ENCODE measurements at regions not wholly inside any gene's neighbourhood (a gene's known extent, or its start where the extent isn't known, plus 50 kb on each side); places are given as distances from the start of the nearest gene placed in this dataset.

DNA sequence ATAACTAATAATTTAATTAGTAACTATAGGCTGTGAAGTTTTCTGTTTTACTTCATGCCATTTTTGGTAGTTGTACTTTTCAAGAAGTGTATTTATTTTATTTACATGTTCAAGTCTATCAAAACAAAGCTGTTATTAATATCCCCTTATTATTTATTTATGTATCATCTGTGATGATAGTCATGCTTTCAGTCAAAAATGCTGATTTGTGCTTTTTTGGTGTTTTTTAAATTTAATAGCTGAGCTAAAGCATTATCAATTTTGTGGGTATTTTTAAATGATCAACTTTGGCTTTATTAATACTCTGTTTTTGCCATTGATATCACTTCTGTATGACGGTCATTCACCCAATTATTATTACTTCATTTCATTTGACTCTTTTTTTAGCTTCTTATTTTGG, 1229.2 kb upstream of the CADM2 start:
- Mint-ChIP-seq H3K27ac (no peak overlapping the region), H3K4me3 (no peak overlapping the region)

DNA sequence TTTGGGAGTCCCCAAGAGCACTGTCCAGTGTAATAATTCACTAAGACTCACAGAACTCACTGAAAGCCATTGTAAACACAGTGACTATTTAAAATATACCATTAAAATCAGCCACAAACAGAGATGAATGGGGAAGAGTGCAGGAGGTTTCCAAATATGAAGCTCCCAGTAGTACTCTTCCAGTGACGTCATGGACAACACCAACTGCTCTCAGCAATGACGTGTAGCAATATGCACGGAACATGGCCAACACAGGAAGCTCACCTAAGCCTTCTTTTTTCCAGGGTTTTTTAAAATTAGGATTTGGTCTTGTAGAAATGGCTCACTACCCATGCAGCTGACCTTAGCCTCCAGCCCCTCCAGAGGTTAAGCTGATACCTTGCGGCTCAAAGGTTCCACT, 1224.1 kb upstream of the CADM2 start:
- intact Hi-C loops (cut with micrococcal nuclease), result no loop called here
- Mint-ChIP-seq H3K4me3 (no peak overlapping the region), H3K36me3 (ENCODE audit: low read depth) (no peaks in the 10 kb centered on the region)

More for the DNA sequence above, 1229.2 kb upstream of the CADM2 start:
- Mint-ChIP-seq H3K27me3 (no peaks in the 10 kb centered on the region), H3K9me3 (no peaks in the 10 kb centered on the region), H3K4me1 (no peaks in the 10 kb centered on the region), H3K36me3 (ENCODE audit: low read depth) (no peaks in the 10 kb centered on the region)
- intact Hi-C loops (cut with micrococcal nuclease), result no loop called here
- DNase-seq, result no peak

DNA sequence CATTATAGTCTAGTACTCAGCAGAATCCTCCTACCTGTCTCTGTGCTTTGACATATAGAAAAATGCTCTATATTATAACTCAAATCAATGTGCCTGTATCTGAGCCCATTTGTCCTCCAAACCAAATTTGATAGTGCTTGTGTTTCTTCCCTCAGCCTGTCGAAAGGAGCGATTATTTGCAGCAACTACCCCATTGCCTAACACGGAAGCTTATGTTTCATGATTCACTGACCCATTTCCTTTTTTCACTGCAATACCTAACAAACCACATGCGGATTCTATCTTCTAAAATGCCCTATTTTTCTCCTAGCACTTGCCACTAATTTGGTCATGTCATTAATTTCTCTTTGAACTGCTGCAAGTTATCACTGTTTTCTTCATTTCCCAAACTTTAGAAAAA, 1220.6 kb upstream of the CADM2 start:
- intact Hi-C loops (cut with micrococcal nuclease), result no loop called here
- DNase-seq, result no peak
- Mint-ChIP-seq H3K9me3 (no peaks in the 10 kb centered on the region), H3K27me3 (no peaks in the 10 kb centered on the region), H3K27ac (no peak overlapping the region), H3K36me3 (ENCODE audit: low read depth) (no peaks in the 10 kb centered on the region), H3K4me1 (no peaks in the 10 kb centered on the region), H3K4me3 (no peak overlapping the region)

More for the DNA sequence above, 1224.1 kb upstream of the CADM2 start:
- H3K27ac Mint-ChIP-seq, result no peak overlapping the region
- H3K4me1 Mint-ChIP-seq, result no peaks in the 10 kb centered on the region
- no peak for DNase-seq
- no peaks in the 10 kb centered on the region for H3K27me3 Mint-ChIP-seq
- H3K9me3 Mint-ChIP-seq, result no peaks in the 10 kb centered on the region

DNA sequence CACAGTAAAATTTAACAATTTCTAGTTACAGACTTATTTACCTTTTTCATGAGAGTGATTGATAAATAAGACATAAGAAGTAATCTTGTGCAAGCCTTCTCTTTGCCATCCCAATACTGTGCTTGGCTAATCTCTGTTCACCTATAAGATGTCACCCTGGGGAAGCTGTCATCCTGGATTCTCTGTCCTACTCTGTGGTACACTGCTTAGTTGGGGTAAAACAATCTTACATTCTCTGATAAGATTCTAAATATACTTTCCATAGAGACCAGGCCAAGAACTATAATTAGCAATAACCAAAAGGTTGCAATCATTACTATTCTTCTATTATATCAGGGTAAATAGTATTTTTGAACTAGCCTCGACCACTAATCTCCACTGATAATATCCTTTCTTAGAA, 1218.3 kb upstream of the CADM2 start:
- Mint-ChIP-seq H3K27me3 (no peaks in the 10 kb centered on the region), H3K27ac (no peak overlapping the region), H3K4me3 (no peak overlapping the region), H3K4me1 (no peaks in the 10 kb centered on the region), H3K36me3 (ENCODE audit: low read depth) (no peaks in the 10 kb centered on the region), H3K9me3 (no peaks in the 10 kb centered on the region)
- no peak for DNase-seq
- intact Hi-C loops (cut with micrococcal nuclease), result no loop called here

DNA sequence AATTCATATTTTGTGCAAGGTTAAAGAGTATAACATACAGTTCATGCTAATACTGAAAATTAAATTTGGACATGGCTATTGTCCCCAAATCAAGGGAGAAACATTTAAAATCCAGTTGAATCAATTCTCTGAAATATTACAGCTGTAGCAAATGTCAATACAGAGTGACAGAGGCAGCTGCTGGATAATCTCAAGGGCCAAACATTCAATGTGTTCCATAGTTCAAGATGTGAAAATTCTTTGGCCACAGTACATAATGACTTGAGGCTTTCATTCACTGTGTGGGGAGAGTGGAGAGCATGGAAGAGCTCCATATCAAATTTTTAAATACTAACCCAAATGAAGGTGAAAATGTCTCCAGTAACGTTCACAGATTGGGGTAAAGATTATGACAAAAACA, 1192.8 kb upstream of the CADM2 start:
- Mint-ChIP-seq H3K27me3 (no peaks in the 10 kb centered on the region), H3K9me3 (no peaks in the 10 kb centered on the region), H3K4me1 (no peaks in the 10 kb centered on the region), H3K36me3 (ENCODE audit: low read depth) (no peaks in the 10 kb centered on the region), H3K27ac (no peak overlapping the region), H3K4me3 (no peak overlapping the region)
- intact Hi-C loops (cut with micrococcal nuclease), result no loop called here
- DNase-seq, result no peak

DNA sequence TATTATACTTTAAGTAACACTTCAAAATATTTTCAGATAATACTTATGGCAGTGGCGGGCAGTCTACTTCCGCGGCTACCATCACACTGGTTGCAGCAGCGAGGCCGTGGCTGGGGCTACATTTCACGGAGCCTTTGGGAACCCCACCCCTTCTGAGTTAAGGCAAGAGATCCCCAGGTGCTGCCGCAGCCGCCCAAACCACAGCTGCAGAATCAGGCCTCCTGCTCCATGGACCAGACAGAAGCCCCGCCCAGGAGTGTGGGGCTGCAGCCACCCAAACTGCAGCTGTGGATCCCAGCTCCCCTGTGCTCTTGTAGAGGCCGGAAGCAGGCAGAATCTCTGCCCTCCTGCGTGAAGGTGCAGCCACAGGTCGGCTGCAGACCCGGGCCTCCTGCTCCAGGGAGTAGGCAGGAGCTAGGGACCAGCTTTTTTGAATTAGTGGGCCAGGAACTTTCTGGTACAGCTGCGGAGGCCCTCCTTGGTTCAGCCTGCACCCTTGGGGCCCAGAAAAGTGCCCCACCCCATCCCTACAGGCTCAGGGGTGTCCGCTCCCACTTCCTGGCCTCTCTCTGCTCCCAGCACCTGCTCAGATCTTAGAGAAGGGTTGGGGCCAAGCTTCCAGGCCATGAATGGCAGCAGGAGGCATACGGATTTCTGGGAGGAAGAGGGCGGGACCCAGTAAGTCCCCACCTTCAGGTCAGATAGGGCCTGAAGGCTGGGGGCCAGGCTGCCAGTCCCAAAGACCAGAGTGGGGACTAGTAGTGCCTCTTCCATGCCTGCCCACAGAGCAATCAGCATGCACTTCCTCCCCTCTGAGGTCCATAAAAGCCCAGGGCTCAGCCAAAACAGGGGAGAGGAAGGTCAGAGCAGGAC, 1188.8 kb upstream of the CADM2 start:
- H3K27ac Mint-ChIP-seq, result no peak overlapping the region
- no peaks in the 10 kb centered on the region for H3K27me3 Mint-ChIP-seq
- DNase-seq, result no peak
- intact Hi-C loops (cut with micrococcal nuclease), result no loop called here
- no peaks in the 10 kb centered on the region for H3K4me1 Mint-ChIP-seq
- H3K4me3 Mint-ChIP-seq, result no peak overlapping the region
- no peaks in the 10 kb centered on the region for H3K36me3 Mint-ChIP-seq (ENCODE audit: low read depth)
- peaks cover 3% of the 10 kb centered on the region for H3K9me3 Mint-ChIP-seq

DNA sequence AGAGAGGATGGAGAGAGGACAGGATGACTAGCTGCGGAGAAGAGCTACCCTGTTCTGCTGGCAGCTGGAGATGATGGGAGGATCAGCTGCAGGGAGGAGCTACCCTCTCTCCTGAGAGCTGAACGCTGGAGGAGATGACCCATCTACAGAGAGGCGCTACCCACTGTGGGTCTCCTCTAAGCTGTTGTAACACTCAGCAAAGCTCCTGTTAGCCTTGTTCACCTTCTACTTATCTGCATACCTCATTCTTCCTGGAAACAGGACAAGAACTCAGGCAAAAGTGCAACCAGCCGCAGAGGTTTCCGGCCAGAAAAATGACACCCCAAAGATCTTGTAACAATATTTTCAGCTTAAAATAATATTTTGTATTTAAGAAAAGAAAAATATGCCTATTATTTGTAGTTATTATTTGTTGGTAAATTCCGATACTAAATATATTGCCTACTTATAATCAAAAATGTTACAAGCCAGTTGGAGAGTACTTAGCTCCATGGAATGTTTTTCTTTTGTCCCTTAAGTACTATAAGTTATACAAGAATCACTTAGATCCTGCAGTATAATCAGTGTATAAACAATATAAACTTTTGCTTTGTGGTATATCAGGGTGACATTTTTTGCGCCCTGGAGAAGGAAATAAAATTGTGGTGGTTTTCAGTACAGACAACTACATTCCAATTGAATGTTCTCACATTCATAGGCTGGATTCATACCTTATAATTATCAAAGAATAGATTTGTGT, 1188.0 kb upstream of the CADM2 start:
- Mint-ChIP-seq H3K36me3 (ENCODE audit: low read depth) (no peaks in the 10 kb centered on the region), H3K27ac (no peak overlapping the region), H3K4me3 (no peak overlapping the region), H3K27me3 (no peaks in the 10 kb centered on the region), H3K9me3 (peaks cover 3% of the 10 kb centered on the region), H3K4me1 (no peaks in the 10 kb centered on the region)
- no peak for DNase-seq
- intact Hi-C loops (cut with micrococcal nuclease), result no loop called here

DNA sequence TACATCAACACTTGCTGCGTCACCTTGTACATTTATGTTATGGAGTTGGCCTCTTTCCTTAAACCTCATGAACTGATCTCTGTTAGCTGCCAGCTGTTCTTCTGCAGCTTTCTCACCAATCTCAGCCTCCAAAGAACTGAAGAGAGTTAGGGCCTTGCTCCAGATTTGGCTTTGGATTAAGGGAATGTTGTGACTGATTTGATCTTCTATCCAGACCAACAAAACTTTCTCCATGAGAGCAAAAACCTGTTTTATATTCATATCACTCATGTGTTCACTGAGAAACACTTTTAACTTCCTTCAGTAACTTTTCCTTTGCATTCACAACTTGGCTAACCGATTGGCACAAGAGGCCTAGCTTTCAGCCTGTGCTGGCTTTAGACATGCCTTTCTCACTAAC, 1156.0 kb upstream of the CADM2 start:
- no peaks in the 10 kb centered on the region for H3K27me3 Mint-ChIP-seq
- H3K9me3 Mint-ChIP-seq, result no peaks in the 10 kb centered on the region
- no peak for DNase-seq
- H3K4me1 Mint-ChIP-seq, result no peaks in the 10 kb centered on the region
- intact Hi-C loops (cut with micrococcal nuclease), result no loop called here
- no peak overlapping the region for H3K27ac Mint-ChIP-seq
- no peak overlapping the region for H3K4me3 Mint-ChIP-seq
- H3K36me3 Mint-ChIP-seq (ENCODE audit: low read depth), result no peaks in the 10 kb centered on the region

DNA sequence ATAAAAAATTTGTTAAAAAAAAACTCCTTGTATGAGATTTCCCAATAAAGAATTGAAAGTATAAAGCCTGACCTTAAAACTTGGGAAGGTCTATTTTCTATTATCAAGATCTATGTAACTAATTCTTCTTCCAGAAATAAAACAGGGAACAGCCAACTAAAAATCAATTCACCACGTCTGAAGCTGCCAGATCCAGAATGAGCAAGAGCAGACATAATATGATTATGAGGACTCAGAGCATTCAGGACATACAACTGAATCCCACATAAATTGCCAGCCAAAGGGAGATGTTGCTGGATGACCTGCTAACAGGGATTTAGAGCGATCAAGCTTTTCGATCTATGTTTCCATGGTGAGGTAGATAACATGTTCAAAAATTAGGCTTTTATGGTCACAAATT, 1151.3 kb upstream of the CADM2 start:
- H3K27me3 Mint-ChIP-seq, result no peaks in the 10 kb centered on the region
- intact Hi-C loops (cut with micrococcal nuclease), result no loop called here
- no peaks in the 10 kb centered on the region for H3K36me3 Mint-ChIP-seq (ENCODE audit: low read depth)
- H3K27ac Mint-ChIP-seq, result no peak overlapping the region
- H3K9me3 Mint-ChIP-seq, result peaks cover 6% of the 10 kb centered on the region
- no peaks in the 10 kb centered on the region for H3K4me1 Mint-ChIP-seq
- no peak for DNase-seq
- H3K4me3 Mint-ChIP-seq, result no peak overlapping the region

DNA sequence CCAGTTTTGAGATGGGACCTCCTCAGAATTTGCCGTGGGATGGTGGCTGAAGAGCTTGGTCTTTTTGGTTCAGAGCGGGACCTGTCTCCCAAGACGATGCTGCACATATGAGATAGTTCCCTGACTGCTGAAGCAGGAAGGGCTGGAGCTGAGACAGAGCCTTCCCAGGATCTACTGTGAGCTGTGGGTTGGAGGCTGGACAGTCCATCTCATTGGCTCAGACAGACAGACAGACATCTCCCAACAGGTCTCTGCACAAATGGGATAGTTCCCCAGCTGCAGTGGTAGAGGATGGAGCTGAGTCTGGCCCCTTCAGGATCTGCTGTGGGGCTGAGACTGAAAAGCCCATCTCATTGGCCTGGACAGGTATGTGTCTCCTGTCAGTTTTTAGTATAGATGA, 1145.6 kb upstream of the CADM2 start:
- intact Hi-C loops (cut with micrococcal nuclease), result no loop called here
- Mint-ChIP-seq H3K27ac (no peak overlapping the region), H3K36me3 (ENCODE audit: low read depth) (no peaks in the 10 kb centered on the region), H3K4me3 (no peak overlapping the region), H3K4me1 (no peaks in the 10 kb centered on the region), H3K27me3 (no peaks in the 10 kb centered on the region), H3K9me3 (peaks cover 13% of the 10 kb centered on the region)
- no peak for DNase-seq

DNA sequence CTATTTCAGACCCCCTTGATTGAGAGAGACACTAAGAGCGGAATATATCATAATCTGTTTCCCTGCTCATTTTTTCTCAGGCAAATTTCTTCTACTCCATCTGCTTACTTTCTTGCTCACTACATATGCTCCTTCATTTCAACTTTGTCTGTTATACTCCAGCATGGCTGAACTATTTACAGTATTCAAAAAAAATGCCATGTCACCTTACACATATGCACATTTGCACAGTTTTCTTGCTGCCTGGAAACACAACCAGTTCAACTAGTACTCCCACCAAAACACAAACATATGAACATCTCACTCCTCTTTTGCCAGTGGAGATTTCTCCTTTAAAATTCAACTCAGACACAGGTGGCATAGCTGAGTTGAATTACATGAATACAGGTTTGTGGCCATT, 1142.1 kb upstream of the CADM2 start:
- no peak overlapping the region for H3K27ac Mint-ChIP-seq
- H3K4me3 Mint-ChIP-seq, result no peak overlapping the region
- no peaks in the 10 kb centered on the region for H3K27me3 Mint-ChIP-seq
- intact Hi-C loops (cut with micrococcal nuclease), result no loop called here
- peaks cover 11% of the 10 kb centered on the region for H3K9me3 Mint-ChIP-seq
- no peaks in the 10 kb centered on the region for H3K4me1 Mint-ChIP-seq
- H3K36me3 Mint-ChIP-seq (ENCODE audit: low read depth), result no peaks in the 10 kb centered on the region
- no peak for DNase-seq

DNA sequence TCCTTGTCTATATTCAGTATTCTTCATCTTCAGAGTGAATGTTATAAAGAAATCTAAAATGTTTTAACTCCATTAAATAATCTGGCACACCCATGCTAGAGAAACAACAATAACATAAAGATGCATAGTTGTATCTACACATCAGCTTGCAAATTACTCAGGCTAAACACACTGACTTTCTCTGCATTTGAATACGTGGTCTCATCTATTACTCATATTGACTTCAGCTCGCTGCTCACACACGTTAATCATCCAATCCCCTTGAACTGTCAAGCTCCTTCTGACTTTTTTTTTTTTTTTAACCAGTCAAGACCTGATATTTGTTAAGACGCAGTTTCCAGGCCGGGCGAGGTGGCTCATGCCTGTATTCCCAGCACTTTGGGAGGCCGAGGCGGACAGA, 1137.3 kb upstream of the CADM2 start:
- no peak overlapping the region for H3K4me3 Mint-ChIP-seq
- no peaks in the 10 kb centered on the region for H3K36me3 Mint-ChIP-seq (ENCODE audit: low read depth)
- H3K9me3 Mint-ChIP-seq, result peaks cover 3% of the 10 kb centered on the region
- no peak for DNase-seq
- intact Hi-C loops (cut with micrococcal nuclease), result no loop called here
- H3K27me3 Mint-ChIP-seq, result no peaks in the 10 kb centered on the region
- no peak overlapping the region for H3K27ac Mint-ChIP-seq
- H3K4me1 Mint-ChIP-seq, result no peaks in the 10 kb centered on the region

DNA sequence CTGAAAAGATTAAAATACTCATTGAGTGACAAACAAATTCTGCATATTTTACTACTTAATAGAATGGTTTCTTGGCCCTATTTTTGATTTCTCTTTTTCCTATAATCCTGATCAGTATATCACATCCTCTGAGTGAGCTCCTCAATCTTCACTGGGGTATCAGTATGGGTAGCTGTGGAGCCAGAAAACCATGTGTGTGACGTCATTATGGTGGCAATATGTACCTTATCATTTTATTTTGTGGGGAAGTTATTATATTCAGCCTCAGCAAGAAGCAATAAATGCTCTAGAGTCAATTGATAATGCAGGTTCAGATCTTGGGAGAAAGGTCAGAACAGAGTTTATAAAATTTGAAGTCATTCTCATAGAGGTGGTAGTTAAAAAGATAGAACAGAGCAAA, 1135.7 kb upstream of the CADM2 start:
- intact Hi-C loops (cut with micrococcal nuclease), result no loop called here
- Mint-ChIP-seq H3K9me3 (peaks cover 3% of the 10 kb centered on the region), H3K36me3 (ENCODE audit: low read depth) (no peaks in the 10 kb centered on the region), H3K27me3 (no peaks in the 10 kb centered on the region), H3K4me1 (no peaks in the 10 kb centered on the region), H3K4me3 (no peak overlapping the region), H3K27ac (no peak overlapping the region)
- no peak for DNase-seq

DNA sequence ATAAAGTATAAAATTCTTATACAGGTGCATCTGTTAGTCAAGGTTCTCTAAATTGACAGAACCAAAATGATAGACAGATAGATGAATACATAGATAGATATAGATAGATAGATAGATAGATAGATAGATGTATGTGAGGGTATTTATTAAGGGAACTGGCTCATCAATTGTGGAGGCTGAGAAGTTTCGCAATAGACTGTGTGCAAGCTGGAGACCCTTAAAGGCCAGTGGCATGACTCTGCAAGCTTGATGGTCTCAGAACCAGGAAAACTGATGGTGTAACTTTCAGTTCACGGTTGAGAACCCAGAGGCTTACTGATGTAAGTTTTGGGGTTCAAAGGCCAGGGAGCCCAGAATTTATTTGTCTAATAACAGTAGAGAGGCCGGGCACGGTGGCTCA, 1123.7 kb upstream of the CADM2 start:
- H3K4me1 Mint-ChIP-seq, result no peaks in the 10 kb centered on the region
- no peaks in the 10 kb centered on the region for H3K27me3 Mint-ChIP-seq
- H3K36me3 Mint-ChIP-seq (ENCODE audit: low read depth), result no peaks in the 10 kb centered on the region
- H3K9me3 Mint-ChIP-seq, result no peaks in the 10 kb centered on the region
- DNase-seq, result no peak
- no peak overlapping the region for H3K4me3 Mint-ChIP-seq
- H3K27ac Mint-ChIP-seq, result no peak overlapping the region
- intact Hi-C loops (cut with micrococcal nuclease), result no loop called here

All from activated CD4-positive, alpha-beta T cell treated with anti-CD3 and anti-CD28 coated beads, Interleukin-2, amount 10 ng/mL, durations not matched to agents 24 days and 14 days (primary cell).